ENCODE measurements at regions not wholly inside any gene's neighbourhood (a gene's known extent, or its start where the extent isn't known, plus 50 kb on each side); places are given as distances from the start of the nearest gene placed in this dataset.

- CTCF ChIA-PET: no interaction called here
These were observed 276.1 kb upstream of the NEBL start for GRCh38 chr10:21172930-21173801.

GRCh38 chr10:21172542-21172929 lies 275.4 kb upstream of the NEBL start:
- ChIA-PET POLR2A (no interaction called here), CTCF (no interaction called here)
- DNase-seq (ENCODE audit: extremely low spot score): no peak
- no peak for TF ChIP-seq CTCF (IDR thresholded peaks at IDR 0.05; ENCODE audit: control extremely low read depth, extremely low read depth, low read depth, missing control alignments)

More at GRCh38 chr10:21172930-21173801, 276.1 kb upstream of the NEBL start:
- TF ChIP-seq CTCF (IDR thresholded peaks at IDR 0.05; ENCODE audit: control extremely low read depth, extremely low read depth, low read depth, missing control alignments): no peak
- peak; percentile 18 for DNase-seq (ENCODE audit: extremely low spot score)
- POLR2A ChIA-PET: no interaction called here

- CTCF ChIA-PET: no interaction called here
- no peak for TF ChIP-seq CTCF (IDR thresholded peaks at IDR 0.05; ENCODE audit: control extremely low read depth, extremely low read depth, low read depth, missing control alignments)
- POLR2A ChIA-PET: no interaction called here
- DNase-seq (ENCODE audit: extremely low spot score): no peak
These were observed 274.9 kb upstream of the NEBL start for GRCh38 chr10:21171936-21172541.

- POLR2A ChIA-PET: no interaction called here
- DNase-seq (ENCODE audit: extremely low spot score): no peak
- CTCF ChIA-PET: no interaction called here
- no peak for TF ChIP-seq CTCF (IDR thresholded peaks at IDR 0.05; ENCODE audit: control extremely low read depth, extremely low read depth, low read depth, missing control alignments)
These were observed 274.3 kb upstream of the NEBL start for GRCh38 chr10:21171197-21171935.

- CTCF ChIA-PET: no interaction called here
- POLR2A ChIA-PET: no interaction called here
- no peak for DNase-seq (ENCODE audit: extremely low spot score)
- no peak for TF ChIP-seq CTCF (IDR thresholded peaks at IDR 0.05; ENCODE audit: control extremely low read depth, extremely low read depth, low read depth, missing control alignments)
These were observed 273.1 kb upstream of the NEBL start for GRCh38 chr10:21170216-21170615.

- DNase-seq (ENCODE audit: extremely low spot score): no peak
- ChIA-PET POLR2A (interaction anchor here (0.6 kb wide), 1 partner anchor 574 kb away, joined by 3 read pairs; no protein-coding TSS in a partner anchor), CTCF (no interaction called here)
- TF ChIP-seq CTCF (IDR thresholded peaks at IDR 0.05; ENCODE audit: control extremely low read depth, extremely low read depth, low read depth, missing control alignments): no peak
These were observed 272.2 kb upstream of the NEBL start for GRCh38 chr10:21169271-21169670.

Measured in GM10248 (cell line).